Stimulated activated CD4-positive, alpha-beta T cell treated with anti-CD3 and anti-CD28 coated beads, TNF-alpha, amount 100 ng/mL, for 48 hours (primary cell): ENCODE measurements at regions not wholly inside any gene's neighbourhood (a gene's known extent, or its start where the extent isn't known, plus 50 kb on each side); places are given as distances from the start of the nearest gene placed in this dataset.

Experiments
- DNase-seq, 3 donors: peaks; one replicate each; pipeline ENCODE4 v3.0.0-alpha.2; 2020; ENCODE audit warnings: low read depth in 3 of 3

DNA sequence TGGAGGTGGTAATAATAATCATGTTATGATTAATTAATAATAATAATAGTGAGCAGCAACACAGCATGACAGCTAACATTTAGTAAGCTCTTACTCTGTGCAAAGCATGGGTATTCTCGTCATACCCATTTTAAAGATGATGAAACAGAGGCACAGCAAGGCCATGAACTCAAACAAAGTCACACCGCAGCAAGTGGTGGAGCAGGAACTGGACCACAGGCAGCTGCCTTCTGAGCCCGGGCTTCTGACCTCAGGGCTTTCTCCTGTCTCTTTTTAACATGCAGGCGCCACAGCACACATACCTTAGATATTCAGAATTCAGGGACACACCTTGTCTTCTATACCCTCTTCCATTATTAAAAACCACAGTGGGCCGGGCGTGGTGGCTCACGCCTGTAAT, 50.7 kb upstream of the SPATA12 start:
- DNase-seq: no peak

DNA sequence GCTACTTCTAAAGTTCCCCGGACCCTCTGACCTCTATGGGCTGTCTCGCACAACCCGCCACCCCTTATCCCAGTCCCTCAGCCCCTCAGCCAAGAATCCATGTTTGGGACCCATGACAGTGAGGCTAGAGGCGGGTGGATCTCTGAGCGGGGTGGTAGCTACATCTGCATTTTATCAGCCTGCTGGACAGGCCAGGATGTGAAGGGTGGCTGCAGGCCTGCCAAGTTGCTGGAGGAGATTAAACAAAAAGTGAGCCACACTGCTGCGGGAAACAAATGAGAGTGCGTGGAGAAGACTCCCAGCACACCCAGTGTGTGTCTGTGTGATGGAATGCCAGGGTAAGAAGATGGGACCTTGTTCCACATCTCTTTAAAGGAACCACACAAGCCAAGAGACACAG, 51.1 kb upstream of the SPATA12 start:
- no peak for DNase-seq

- DNase-seq: no peak
These were observed 52.7 kb upstream of the SPATA12 start for GRCh38 chr3:57007521-57008460.

DNA sequence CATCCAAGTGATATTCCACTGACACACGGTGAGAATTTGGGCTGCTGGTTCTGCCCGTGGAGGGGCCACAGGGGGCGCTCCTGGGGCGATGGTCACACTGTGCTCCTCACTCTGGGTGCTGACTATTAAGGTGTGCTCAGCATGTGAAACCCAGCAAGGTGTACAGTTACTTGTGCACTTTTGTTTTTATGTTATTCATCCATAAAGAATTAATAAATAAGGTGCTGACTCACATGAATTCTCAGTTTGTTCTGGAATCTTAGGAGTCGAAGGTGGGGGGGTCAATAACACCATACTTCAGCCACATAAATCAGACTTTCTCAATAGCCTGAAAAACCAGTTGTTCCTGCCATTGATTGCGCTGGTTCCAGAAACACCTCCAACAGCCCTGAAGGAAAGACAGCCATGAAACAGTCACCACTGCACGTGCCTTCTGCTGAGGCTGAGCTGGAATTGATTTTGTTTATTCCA, 53.5 kb upstream of the SPATA12 start:
- DNase-seq: no peak

GRCh38 chr3:57006179-57006657, 54.2 kb upstream of the SPATA12 start:
- no peak for DNase-seq

GRCh38 chr3:57004229-57004628, 56.2 kb upstream of the SPATA12 start:
- DNase-seq: no peak

DNA sequence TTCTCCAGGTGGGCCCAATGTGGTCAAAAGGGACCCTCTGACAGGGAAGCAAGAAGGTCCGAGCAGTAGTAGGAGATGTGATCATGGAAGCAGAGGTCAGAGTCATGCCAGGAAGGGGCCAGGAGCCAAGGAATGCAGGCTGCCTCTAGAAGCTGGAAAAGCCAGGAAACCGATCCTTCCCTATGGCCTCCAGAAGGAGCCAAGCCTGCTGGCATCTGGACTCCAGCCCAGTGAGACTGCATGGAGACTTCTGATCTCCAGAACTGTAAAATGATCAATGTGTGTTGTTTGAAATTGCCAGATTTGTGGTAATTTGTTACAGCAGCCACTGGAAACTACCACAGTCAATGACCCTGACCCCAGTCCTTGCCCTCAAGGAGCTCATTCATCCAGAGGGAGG, 56.8 kb upstream of the SPATA12 start:
- DNase-seq: no peak

DNA sequence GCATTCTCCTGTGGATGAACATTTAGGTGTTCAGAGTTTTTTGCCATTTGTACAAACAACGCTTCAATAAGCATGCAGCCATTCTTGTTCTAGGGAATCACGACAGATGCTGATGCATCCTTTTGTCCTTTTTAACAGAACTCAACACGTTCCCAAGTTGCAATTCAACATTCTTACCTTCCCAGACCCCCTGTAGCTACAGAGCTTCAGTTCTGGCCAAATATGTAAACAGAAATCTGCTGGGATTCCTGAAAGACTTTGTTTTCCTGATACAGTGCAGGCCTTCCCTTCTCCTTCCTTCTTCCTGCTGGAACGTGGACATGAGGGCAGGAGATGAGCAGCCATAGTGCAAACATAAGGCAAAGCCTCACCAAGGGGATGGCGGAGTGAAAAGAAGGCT, 59.1 kb upstream of the SPATA12 start:
- DNase-seq: no peak

DNA sequence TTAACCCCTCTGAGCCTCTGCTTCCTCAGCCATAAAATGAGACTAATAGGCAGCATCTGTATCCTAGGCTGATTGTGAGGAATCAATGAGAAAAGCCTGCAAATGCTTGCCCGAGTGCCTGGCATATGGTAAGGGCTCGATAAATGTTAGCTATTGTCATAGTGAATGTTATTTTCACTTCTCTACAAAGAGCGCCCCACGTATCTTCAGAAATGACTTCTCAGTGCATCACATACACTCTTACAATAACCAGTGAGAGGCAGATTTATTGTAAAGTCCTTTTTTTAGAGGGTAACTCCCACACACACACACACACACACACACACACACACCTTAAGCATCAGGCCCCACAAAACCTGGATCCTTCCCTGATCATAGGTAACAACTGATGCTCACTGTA, 60.5 kb upstream of the SPATA12 start:
- no peak for DNase-seq

GRCh38 chr3:56999547-56999946, 60.9 kb upstream of the SPATA12 start:
- no peak for DNase-seq

- DNase-seq: no peak
These were observed 62.4 kb upstream of the SPATA12 start for GRCh38 chr3:56998076-56998529.

- no peak for DNase-seq
These were observed 62.8 kb upstream of the SPATA12 start for GRCh38 chr3:56997675-56998074.

DNA sequence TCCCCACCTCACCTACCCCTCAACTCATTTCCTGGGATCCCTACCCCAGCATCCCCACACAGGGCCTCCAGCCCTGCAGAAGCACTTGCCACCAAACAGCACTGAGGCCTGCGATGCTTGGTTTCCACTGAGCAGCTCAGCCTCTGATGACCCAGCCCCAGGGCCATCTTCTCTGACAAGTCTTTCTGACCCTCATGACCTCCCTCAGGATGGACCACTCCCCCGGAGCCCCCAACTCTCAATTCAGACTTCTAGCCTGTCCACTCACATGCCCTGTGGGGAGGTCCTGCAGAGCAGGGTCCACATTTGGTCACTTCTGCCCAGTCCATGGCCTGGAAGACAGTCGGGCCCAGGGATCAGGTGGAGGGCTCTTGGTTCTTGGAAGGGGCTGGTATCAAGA, 63.4 kb upstream of the SPATA12 start:
- DNase-seq: no peak

- DNase-seq: no peak
These were observed 66.1 kb upstream of the SPATA12 start for GRCh38 chr3:56994391-56994790.

DNA sequence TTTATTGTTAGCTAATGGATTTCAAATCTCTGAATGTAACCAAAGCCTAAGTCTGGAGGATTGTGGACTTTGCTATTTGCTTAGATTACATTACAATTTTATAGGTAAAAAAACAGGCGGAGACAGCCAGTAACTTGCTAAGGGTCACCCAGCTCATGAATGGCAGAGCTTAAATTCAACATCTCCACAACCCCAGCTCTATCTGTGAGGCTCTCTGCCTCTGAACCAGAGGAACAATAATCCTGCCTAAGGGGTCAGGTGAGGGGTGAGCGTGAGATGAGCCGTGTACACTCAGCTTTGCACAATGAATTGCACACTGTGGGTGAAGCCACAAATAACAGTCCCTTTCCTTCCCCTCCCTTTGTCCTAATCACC, 69.8 kb upstream of the SPATA12 start:
- DNase-seq: no peak

DNA sequence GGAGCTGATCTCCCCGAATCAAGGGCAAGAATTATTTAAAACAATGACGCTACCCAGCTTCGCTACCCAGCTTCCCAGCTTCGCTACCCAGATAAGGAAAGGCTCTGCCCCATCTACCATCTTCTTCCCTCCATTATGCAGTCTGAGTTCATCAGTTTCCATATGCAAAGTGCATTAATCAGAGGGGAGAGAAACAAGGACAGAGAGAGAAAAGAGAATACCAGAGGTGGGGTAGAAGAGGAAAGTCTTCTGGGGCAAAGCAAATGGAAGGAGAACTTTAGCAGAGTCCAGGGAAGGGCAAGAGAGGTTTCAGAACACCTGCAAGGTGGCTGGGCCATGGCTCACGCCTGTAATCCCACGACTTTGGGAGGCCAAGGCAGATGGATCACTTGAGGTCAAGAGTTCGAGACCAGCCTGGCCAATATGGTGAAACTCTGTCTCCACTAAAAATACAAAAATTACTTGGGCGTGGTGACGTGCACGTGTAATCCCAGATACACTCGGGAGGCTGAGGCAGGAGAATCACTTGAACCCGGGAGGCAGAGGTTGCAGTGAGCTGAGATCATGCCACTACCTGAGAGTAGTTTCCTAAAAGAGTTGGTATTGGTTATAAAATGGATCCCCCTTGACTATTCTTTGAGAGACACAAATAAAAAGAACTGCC, 70.4 kb upstream of the SPATA12 start:
- no peak for DNase-seq

- DNase-seq: no peak
These were observed 71.1 kb upstream of the SPATA12 start for GRCh38 chr3:56989169-56989976.

DNA sequence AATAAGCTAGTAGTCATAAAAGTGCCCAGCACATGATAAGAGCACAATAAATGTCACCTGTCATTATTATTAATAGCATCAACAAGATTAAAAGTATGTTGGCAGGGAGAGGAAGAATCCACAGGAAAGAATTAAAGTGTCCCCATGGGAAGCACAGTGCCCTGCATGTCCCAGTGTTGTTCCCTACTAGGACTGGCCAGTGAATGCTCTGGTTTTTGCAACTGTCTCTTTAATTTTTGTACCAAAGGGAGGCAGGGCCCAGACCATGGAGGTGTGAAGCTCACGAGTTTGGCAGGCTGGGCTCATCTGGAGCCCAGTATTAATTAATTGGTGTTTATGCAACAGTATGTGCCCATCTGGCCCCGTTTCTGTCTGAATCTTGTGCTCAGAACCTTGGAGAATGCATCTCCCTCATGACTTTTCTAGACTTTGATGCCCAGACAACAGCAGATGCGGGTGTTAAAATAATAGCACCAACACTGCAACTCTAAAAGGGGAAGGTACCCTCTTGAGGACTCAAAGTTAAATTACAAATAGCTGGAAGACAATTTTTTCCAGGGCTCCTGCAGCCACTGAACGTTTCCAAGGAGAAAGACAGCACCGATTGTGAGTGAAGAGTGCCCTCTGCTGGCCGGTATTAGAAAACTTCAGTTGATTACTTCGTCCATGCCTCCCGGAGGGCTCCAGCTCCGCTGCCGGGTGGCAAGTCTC, 71.9 kb upstream of the SPATA12 start:
- DNase-seq: peak; percentile 38 to 60 (median 60)

GRCh38 chr3:56987238-56987895, 73.1 kb upstream of the SPATA12 start:
- DNase-seq: no peak

DNA sequence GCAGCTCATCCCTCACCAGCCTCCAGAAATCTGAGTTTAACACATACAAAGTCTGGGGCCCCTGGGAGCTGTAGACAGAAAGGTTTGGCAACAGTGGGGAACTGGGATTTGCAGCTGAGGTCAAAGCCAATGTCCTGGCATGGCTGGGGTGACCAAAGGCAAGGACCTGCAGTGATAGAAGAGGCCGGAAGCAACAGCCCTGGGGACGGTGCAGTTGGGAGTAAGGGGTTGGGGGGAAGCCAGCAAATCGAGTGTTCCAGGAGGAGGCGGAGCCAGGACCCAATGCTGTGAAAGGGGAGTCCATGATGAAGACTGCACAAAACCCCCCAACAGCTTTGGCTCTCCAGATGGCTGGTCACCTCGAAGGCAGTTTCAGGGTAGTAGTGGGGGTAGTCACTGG, 74.1 kb upstream of the SPATA12 start:
- DNase-seq: no peak

GRCh38 chr3:56985878-56986277, 74.6 kb upstream of the SPATA12 start:
- no peak for DNase-seq
